H9 (cell line): ENCODE measurements at regions not wholly inside any gene's neighbourhood (a gene's known extent, or its start where the extent isn't known, plus 50 kb on each side); places are given as distances from the start of the nearest gene placed in this dataset.

Experiments used
- DNase-seq: peaks from one replicate; pipeline ENCODE4 v3.0.0-alpha.2; 2017
- H2AFZ ChIP-seq: one replicate; pipeline ENCODE4 v1.6.1; 2013; ENCODE audit warnings: mild to moderate bottlenecking, low read length, control low read depth, moderate library complexity
- H2AK5ac ChIP-seq: 2 replicates; pipeline ENCODE4 v1.6.1; 2013; ENCODE audit warnings: low read length, control low read depth, mixed read lengths; ENCODE audit not compliant: insufficient read length
- H2BK120ac ChIP-seq: one replicate; pipeline ENCODE4 v1.6.1; 2013; ENCODE audit warnings: low read depth, mild to moderate bottlenecking, low read length, control low read depth, inconsistent platforms; ENCODE audit not compliant: poor library complexity, severe bottlenecking
- H2BK12ac ChIP-seq: 2 replicates; pipeline ENCODE4 v1.6.1; 2013; ENCODE audit warnings: low read length, control low read depth, mixed read lengths, low read depth; ENCODE audit not compliant: insufficient read length
- H2BK15ac ChIP-seq: 2 replicates; pipeline ENCODE4 v1.6.1; 2013; ENCODE audit warnings: low read depth, low read length, control low read depth
- H2BK20ac ChIP-seq: one replicate; pipeline ENCODE4 v1.6.1; 2013; ENCODE audit warnings: low read depth, mild to moderate bottlenecking, low read length, control low read depth, inconsistent platforms; ENCODE audit not compliant: poor library complexity, severe bottlenecking
- H2BK5ac ChIP-seq: 2 replicates; pipeline ENCODE4 v1.6.1; 2013; ENCODE audit warnings: low read length, control low read depth, mixed read lengths; ENCODE audit not compliant: insufficient read length
- H3K14ac ChIP-seq: 2 replicates; pipeline ENCODE4 v1.6.1; 2013; ENCODE audit warnings: low read length, control low read depth; ENCODE audit not compliant: insufficient read depth
- H3K18ac ChIP-seq: 2 replicates; pipeline ENCODE4 v1.6.1; 2013; ENCODE audit warnings: low read depth, mild to moderate bottlenecking, mixed read lengths, low read length, control low read depth; ENCODE audit not compliant: insufficient read length
- H3K23ac ChIP-seq: 2 replicates; pipeline ENCODE4 v1.6.1; 2013; ENCODE audit warnings: low read length, control low read depth, mixed read lengths, low read depth; ENCODE audit not compliant: insufficient read length
- H3K23me2 ChIP-seq: 2 replicates; pipeline ENCODE4 v1.6.1; 2013; ENCODE audit warnings: low read depth, mild to moderate bottlenecking, mixed read lengths, low read length, control low read depth; ENCODE audit not compliant: insufficient read length, poor library complexity, severe bottlenecking
- H3K27ac ChIP-seq: 2 replicates; pipeline ENCODE4 v1.5.1; 2013; ENCODE audit warnings: low read length, control low read depth, mixed read lengths, low read depth; ENCODE audit not compliant: insufficient read length
- H3K27me3 ChIP-seq: 2 replicates; pipeline ENCODE4 v1.6.1; 2013; ENCODE audit warnings: low read length, control low read depth, inconsistent platforms; ENCODE audit not compliant: insufficient read depth
- H3K4ac ChIP-seq: 2 replicates; pipeline ENCODE4 v1.6.1; 2013; ENCODE audit warnings: low read depth, mild to moderate bottlenecking, control low read depth, inconsistent platforms, low read length, moderate library complexity
- H3K4me1 ChIP-seq: 2 replicates; pipeline ENCODE4 v1.6.1; 2013; ENCODE audit warnings: low read length, control low read depth, inconsistent platforms; ENCODE audit not compliant: insufficient read depth
- H3K4me2 ChIP-seq: 2 replicates; pipeline ENCODE4 v1.6.1; 2013; ENCODE audit warnings: low read length, control low read depth, mixed read lengths; ENCODE audit not compliant: insufficient read length, insufficient read depth
- H3K56ac ChIP-seq: 2 replicates; pipeline ENCODE4 v1.6.1; 2013; ENCODE audit warnings: low read depth, mild to moderate bottlenecking, mixed read lengths, low read length, control low read depth; ENCODE audit not compliant: insufficient read length
- H3K79me1 ChIP-seq: 2 replicates; pipeline ENCODE4 v1.6.1; 2013; ENCODE audit warnings: low read depth, mild to moderate bottlenecking, moderate library complexity, low read length, control low read depth, inconsistent platforms; ENCODE audit not compliant: insufficient read depth, poor library complexity, severe bottlenecking
- H3K79me2 ChIP-seq: 2 replicates; pipeline ENCODE4 v1.6.1; 2013; ENCODE audit warnings: low read length, control low read depth, inconsistent platforms; ENCODE audit not compliant: insufficient read depth
- H3K9ac ChIP-seq: 2 replicates; pipeline ENCODE4 v1.6.1; 2013; ENCODE audit warnings: low read length, control low read depth, mixed read lengths; ENCODE audit not compliant: insufficient read length; ENCODE audit errors: extremely low read depth
- H3K9me3 ChIP-seq: one replicate; pipeline ENCODE4 v1.6.1; 2013; ENCODE audit warnings: low read depth, low read length, inconsistent platforms; ENCODE audit not compliant: control insufficient read depth
- H3T11ph ChIP-seq: one replicate; pipeline ENCODE4 v1.6.1; 2013; ENCODE audit warnings: mild to moderate bottlenecking, low read length, control low read depth, inconsistent platforms
- H4K20me1 ChIP-seq: one replicate; pipeline ENCODE4 v1.6.1; 2013; ENCODE audit not compliant: control insufficient read depth, insufficient read length, insufficient read depth
- H4K5ac ChIP-seq: 2 replicates; pipeline ENCODE4 v1.6.1; 2013; ENCODE audit warnings: low read depth, mild to moderate bottlenecking, mixed read lengths, low read length, control low read depth; ENCODE audit not compliant: insufficient read length
- H4K8ac ChIP-seq: replicated peaks from 2 replicates; pipeline ENCODE4 v1.6.1; 2013; ENCODE audit warnings: low read length, control low read depth, mixed read lengths, low read depth; ENCODE audit not compliant: insufficient read length
- H4K91ac ChIP-seq: 2 replicates; pipeline ENCODE4 v1.6.1; 2013; ENCODE audit warnings: low read depth, mild to moderate bottlenecking, moderate library complexity, mixed read lengths, low read length, control low read depth; ENCODE audit not compliant: insufficient read length
- H3K27ac Mint-ChIP-seq, 3 experiments: 2 replicates in 2 of 3; 3 replicates in 1 of 3; pipeline ENCODE4 v1.8.0; 2020 to 2021; ENCODE audit warnings: mixed read lengths in 3 of 3, mild to moderate bottlenecking in 1 of 3, moderate library complexity in 1 of 3
- H3K27me3 Mint-ChIP-seq: 2 replicates; pipeline ENCODE4 v1.8.0; 2021; ENCODE audit warnings: low read depth, mild to moderate bottlenecking, moderate library complexity, mixed read lengths
- H3K36me3 Mint-ChIP-seq, 3 experiments: 2 replicates in 2 of 3; 3 replicates in 1 of 3; pipeline ENCODE4 v1.8.0; 2020 to 2021; ENCODE audit warnings: low read depth in 3 of 3, mixed read lengths in 3 of 3; ENCODE audit not compliant: insufficient read depth in 1 of 3
- H3K4me1 Mint-ChIP-seq, 2 experiments: 2 replicates each; pipeline ENCODE4 v1.8.0; 2020; ENCODE audit warnings: mixed read lengths in 2 of 2
- H3K4me3 Mint-ChIP-seq, 2 experiments: 2 replicates in 1 of 2; 3 replicates in 1 of 2; pipeline ENCODE4 v1.8.0; 2020 to 2021; ENCODE audit warnings: mild to moderate bottlenecking in 2 of 2, mixed read lengths in 2 of 2, moderate library complexity in 1 of 2
- H3K9me3 Mint-ChIP-seq, 2 experiments: 2 replicates in 1 of 2; 3 replicates in 1 of 2; pipeline ENCODE4 v1.8.0; 2020; ENCODE audit warnings: mild to moderate bottlenecking in 2 of 2, mixed read lengths in 2 of 2, moderate library complexity in 1 of 2
- CTCF ChIP-seq: fragments of 200-600 bp; sonication (generic); conservative IDR thresholded peaks from 3 replicates; pipeline ENCODE4 v1.8.0; 2021; ENCODE audit warnings: antibody characterized with exemption, mild to moderate bottlenecking
- whole genome bisulfite sequencing: extraction: QIAGEN DNeasy Blood & Tissue Kit; methylation state at CpG from one replicate; pipeline ENCODE4 v1.1.7; 2013; ENCODE audit warnings: missing lambda C conversion rate, low lambda C conversion rate, mixed read lengths; ENCODE audit not compliant: insufficient read length; ENCODE audit errors: extremely low coverage; 5-methylcytosine and 5-hydroxymethylcytosine counted together

- Histone ChIP-seq H3K4ac (no peak overlapping the region), H4K8ac (no peak overlapping the region), H3K18ac (no peak overlapping the region), H2BK120ac (no peak overlapping the region), H4K5ac (no peak overlapping the region), H2BK12ac (no peak overlapping the region), H3K14ac (no peak overlapping the region), H3K9me3 (no peaks in the 10 kb centered on the region), H2AK5ac (no peak overlapping the region), H3K56ac (no peak overlapping the region), H4K20me1 (no peaks in the 10 kb centered on the region), H2BK5ac (no peak overlapping the region), H4K91ac (no peak overlapping the region), H2BK15ac (no peak overlapping the region), H3K27ac (no peak overlapping the region), H3K9ac (no peak overlapping the region), H3K23me2 (no peaks in the 10 kb centered on the region), H3K27me3 (no peaks in the 10 kb centered on the region), H3K4me2 (no peak overlapping the region), H2AFZ (no peak overlapping the region), H3K79me1 (no peaks in the 10 kb centered on the region), H3T11ph (no peak overlapping the region), H3K79me2 (no peaks in the 10 kb centered on the region), H3K23ac (no peak overlapping the region), H3K4me1 (no peaks in the 10 kb centered on the region), H2BK20ac (no peak overlapping the region)
- TF ChIP-seq CTCF: no peak
- peaks cover 6 to 19% of the 10 kb centered on the region in 2 experiments for H3K4me1 Mint-ChIP-seq
- H3K27me3 Mint-ChIP-seq: no peaks in the 10 kb centered on the region
- H3K4me3 Mint-ChIP-seq: no peak overlapping the region
- H3K9me3 Mint-ChIP-seq: no peaks in the 10 kb centered on the region
- no peaks in the 10 kb centered on the region; a peak in 1 of 7 replicates for H3K36me3 Mint-ChIP-seq
- no peak overlapping the region for H3K27ac Mint-ChIP-seq
- no CpG with 5 or more reads among the region's 2 CpGs for WGBS
- no peak for DNase-seq
Measured at GRCh38 chr10:36494371-36494770, 631.0 kb upstream of the ANKRD30A start.
